Spleen (tissue), 11 donors: ENCODE measurements at regions not wholly inside any gene's neighbourhood (a gene's known extent, or its start where the extent isn't known, plus 50 kb on each side); places are given as distances from the start of the nearest gene placed in this dataset.
"Not testable (repeated sequence)": the region's sequence is repeated elsewhere in the genome, so short reads cannot be mapped to it uniquely, and the experiment has no call there.

Source experiments
- DNase-seq: peaks from one replicate; pipeline ENCODE4 v3.0.0-alpha.2; 2020
- H3K27ac ChIP-seq, 8 donors: fragments of 200-600 bp; sonication (generic) in 7 of 8; 1 replicate in 4 of 8; 2 replicates in 4 of 8; pipeline versions ENCODE4 v1.5.0 to v1.8.0; 2016 to 2021; ENCODE audit warnings: inconsistent platforms in 4 of 8, mild to moderate bottlenecking in 4 of 8, moderate library complexity in 1 of 8
- H3K27me3 ChIP-seq, 7 donors: fragments of 200-600 bp; sonication (generic) in 6 of 7; replicated peaks in 1 of 7; 1 replicate in 4 of 7; 2 replicates in 3 of 7; pipeline versions ENCODE4 v1.5.0 to v1.8.0; 2016 to 2021; ENCODE audit warnings: inconsistent platforms in 3 of 7, mild to moderate bottlenecking in 1 of 7
- H3K36me3 ChIP-seq, 6 donors: fragments of 200-600 bp; sonication (generic) in 5 of 6; 1 replicate in 4 of 6; 2 replicates in 2 of 6; pipeline versions ENCODE4 v1.5.0 to v1.8.0; 2016 to 2021; ENCODE audit warnings: inconsistent platforms in 2 of 6
- H3K4me1 ChIP-seq, 6 donors: fragments of 200-600 bp; sonication (generic) in 5 of 6; 1 replicate in 3 of 6; 2 replicates in 3 of 6; pipeline versions ENCODE4 v1.5.0 to v1.8.0; 2016 to 2021; ENCODE audit warnings: inconsistent platforms in 3 of 6
- H3K4me3 ChIP-seq, 8 donors: fragments of 200-600 bp; sonication (generic) in 7 of 8; 1 replicate in 4 of 8; 2 replicates in 4 of 8; pipeline versions ENCODE4 v1.5.0 to v1.8.0; 2016 to 2021; ENCODE audit warnings: inconsistent platforms in 4 of 8, mild to moderate bottlenecking in 4 of 8, moderate library complexity in 2 of 8
- H3K9me3 ChIP-seq, 8 donors: fragments of 200-600 bp; sonication (generic) in 7 of 8; 1 replicate in 4 of 8; 2 replicates in 4 of 8; pipeline versions ENCODE4 v1.5.0 to v1.8.0; 2016 to 2021; ENCODE audit warnings: inconsistent platforms in 4 of 8
- POLR2A ChIP-seq, 3 donors: fragments of 450-650 bp; IDR thresholded peaks; one replicate each; pipeline ENCODE4 v1.5.1; 2017; ENCODE audit warnings: antibody characterized with exemption in 3 of 3, mild to moderate bottlenecking in 1 of 3
- POLR2AphosphoS5 ChIP-seq, 3 donors: sonication (generic); formaldehyde crosslinking; IDR thresholded peaks; one replicate each; pipeline ENCODE4 v1.5.1; 2017; ENCODE audit warnings: antibody characterized with exemption in 3 of 3
- WGBS, 5 donors: extraction: QIAGEN DNeasy Blood & Tissue Kit in 3 of 5; methylation state at CpG; one replicate each; pipeline versions ENCODE4 v1.1.5 to v1.1.7; 2013 to 2018; 5-methylcytosine and 5-hydroxymethylcytosine counted together
- intact Hi-C: fragments of 100-400 bp; cut with DNase I; formaldehyde crosslinking; loops from one replicate; pipeline ENCODE4 v1.15.0; 2023; ENCODE audit warnings: low total_unique reads
- TF ChIP-seq, protein P1 (sequence below), 11 experiments: fragments of 200-600 bp in 7 of 11; fragments of 450-650 bp in 4 of 11; sonication (generic) in 4 of 11; IDR thresholded peaks in 8 of 11; conservative IDR thresholded peaks in 3 of 11; 1 replicate in 7 of 11; 2 replicates in 4 of 11; pipeline versions ENCODE4 v1.4.0 to v1.8.0; 2016 to 2021; ENCODE audit warnings: antibody characterized with exemption in 11 of 11, inconsistent platforms in 4 of 11, mild to moderate bottlenecking in 1 of 11
- donor health status: healthy with polysubstance abuse.
- donor health status: DM: no; HTN: no; CAD: no; lungs with moderate emphysema.
- donor health status: DM: no; HTN: no; CAD: no.
- donor health status: Bipolar disorder and iron deficiency.
- donor health status: healthy.
- donor health status: DM: no; HTN: no; CAD: no.
- donor health status: DM: yes; HTN: yes; CAD: no.

DNA sequence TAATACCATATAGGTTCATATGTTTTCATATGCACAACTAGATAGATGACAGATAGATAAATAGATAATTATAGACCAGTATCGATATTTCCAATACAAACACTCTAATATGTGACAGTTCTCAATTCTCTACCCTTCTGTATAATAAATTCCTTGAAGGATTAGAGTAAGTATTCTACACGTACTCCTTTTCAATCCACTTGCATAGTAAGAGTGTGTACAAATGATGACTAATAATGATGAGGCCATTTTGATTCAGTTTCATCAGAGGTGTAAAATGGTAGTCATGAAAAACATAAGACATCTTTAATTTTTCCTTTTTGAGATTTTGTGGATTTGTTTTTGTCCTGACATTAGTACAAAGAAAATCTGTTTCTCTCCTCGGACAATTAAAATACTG lies 188.3 kb upstream of the WSB1 start:
- no peak for DNase-seq
- Histone ChIP-seq H3K36me3 (no peaks in the 10 kb centered on the region), H3K27me3 (peaks cover 0 to 26% (median 0%) of the 10 kb centered on the region in 7 donors), H3K27ac (no peak overlapping the region), H3K4me1 (no peaks in the 10 kb centered on the region), H3K9me3 (no peaks in the 10 kb centered on the region), H3K4me3 (no peak overlapping the region)
- WGBS, 5 donors, result 69 to 78% (median 73%) methylated on average over 3 of the region's 3 CpGs
- intact Hi-C loops, result no loop called here
- TF ChIP-seq, protein P1, sequence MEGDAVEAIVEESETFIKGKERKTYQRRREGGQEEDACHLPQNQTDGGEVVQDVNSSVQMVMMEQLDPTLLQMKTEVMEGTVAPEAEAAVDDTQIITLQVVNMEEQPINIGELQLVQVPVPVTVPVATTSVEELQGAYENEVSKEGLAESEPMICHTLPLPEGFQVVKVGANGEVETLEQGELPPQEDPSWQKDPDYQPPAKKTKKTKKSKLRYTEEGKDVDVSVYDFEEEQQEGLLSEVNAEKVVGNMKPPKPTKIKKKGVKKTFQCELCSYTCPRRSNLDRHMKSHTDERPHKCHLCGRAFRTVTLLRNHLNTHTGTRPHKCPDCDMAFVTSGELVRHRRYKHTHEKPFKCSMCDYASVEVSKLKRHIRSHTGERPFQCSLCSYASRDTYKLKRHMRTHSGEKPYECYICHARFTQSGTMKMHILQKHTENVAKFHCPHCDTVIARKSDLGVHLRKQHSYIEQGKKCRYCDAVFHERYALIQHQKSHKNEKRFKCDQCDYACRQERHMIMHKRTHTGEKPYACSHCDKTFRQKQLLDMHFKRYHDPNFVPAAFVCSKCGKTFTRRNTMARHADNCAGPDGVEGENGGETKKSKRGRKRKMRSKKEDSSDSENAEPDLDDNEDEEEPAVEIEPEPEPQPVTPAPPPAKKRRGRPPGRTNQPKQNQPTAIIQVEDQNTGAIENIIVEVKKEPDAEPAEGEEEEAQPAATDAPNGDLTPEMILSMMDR (IDR thresholded peaks at IDR 0.05 in 8 of 11, conservative IDR thresholded peaks at IDR 0.05 in 3 of 11), result no peak
- no peak for TF ChIP-seq POLR2AphosphoS5 (IDR thresholded peaks at IDR 0.05)
- no peak for TF ChIP-seq POLR2A (IDR thresholded peaks at IDR 0.05)

DNA sequence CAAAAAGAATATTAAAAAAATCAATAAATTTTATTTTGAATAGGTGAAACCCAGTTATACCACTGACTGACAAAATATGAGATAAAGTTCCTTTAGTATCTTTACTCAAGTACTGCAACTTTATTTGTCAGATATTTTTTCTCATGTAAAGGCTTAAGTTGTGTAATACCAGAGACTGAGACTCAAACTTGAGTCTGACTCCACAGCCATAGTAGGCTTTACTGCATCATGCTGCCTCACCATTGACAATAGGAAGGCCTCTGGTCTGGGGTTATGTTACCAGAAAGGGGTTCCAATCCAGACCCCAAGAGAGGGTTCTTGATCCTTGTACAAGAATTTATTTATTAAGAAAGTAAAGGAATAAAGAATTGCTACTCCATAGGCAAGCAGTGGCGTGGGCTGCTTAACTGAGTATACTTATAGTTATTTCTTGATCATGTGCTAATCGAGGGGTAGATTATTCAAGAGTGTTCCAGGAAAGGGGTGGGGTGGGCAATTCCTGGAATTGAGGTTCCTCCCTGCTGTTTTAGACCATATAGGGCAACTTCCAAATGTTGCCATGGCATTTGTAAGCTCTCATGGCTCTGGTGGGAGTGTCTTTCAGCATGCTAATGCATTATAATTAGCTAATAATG lies 187.4 kb upstream of the WSB1 start:
- WGBS, 5 donors, result 45 to 59% (median 54%) methylated on average over 2 of the region's 2 CpGs
- Histone ChIP-seq H3K9me3 (no peaks in the 10 kb centered on the region), H3K27me3 (peaks cover 0 to 26% (median 0%) of the 10 kb centered on the region in 7 donors), H3K4me3 (no peak overlapping the region), H3K36me3 (no peaks in the 10 kb centered on the region), H3K27ac (no peak overlapping the region), H3K4me1 (no peaks in the 10 kb centered on the region)
- TF ChIP-seq, protein P1 (IDR thresholded peaks at IDR 0.05 in 8 of 11, conservative IDR thresholded peaks at IDR 0.05 in 3 of 11), result no peak
- no peak for TF ChIP-seq POLR2AphosphoS5 (IDR thresholded peaks at IDR 0.05)
- no peak for TF ChIP-seq POLR2A (IDR thresholded peaks at IDR 0.05)
- intact Hi-C loops, result no loop called here
- no peak for DNase-seq

DNA sequence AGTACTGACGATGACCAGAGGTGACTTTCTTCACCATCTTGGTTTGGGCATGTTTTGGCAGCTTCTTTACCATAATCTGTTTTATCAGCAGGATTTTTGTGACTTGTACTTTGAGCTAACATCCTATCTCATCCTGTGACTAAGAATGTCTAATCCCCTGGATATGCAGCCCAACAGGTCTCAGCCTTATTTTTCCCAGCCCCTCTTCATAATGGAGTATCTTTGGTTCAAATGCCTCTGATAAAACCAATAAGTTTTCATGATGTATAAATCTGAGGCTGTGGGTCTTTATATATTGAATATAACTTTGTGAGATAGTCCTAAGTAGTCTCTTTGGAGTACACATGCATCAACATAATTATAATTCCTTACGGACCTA lies 186.9 kb upstream of the WSB1 start:
- intact Hi-C loops, result no loop called here
- Histone ChIP-seq H3K4me3 (no peak overlapping the region), H3K4me1 (no peaks in the 10 kb centered on the region), H3K9me3 (no peaks in the 10 kb centered on the region), H3K27ac (no peak overlapping the region), H3K27me3 (peaks cover 0 to 26% (median 0%) of the 10 kb centered on the region in 7 donors), H3K36me3 (no peaks in the 10 kb centered on the region)
- WGBS, 5 donors, result 48 to 76% (median 68%) methylated on average over 2 of the region's 2 CpGs
- no peak for DNase-seq
- TF ChIP-seq, protein P1 (IDR thresholded peaks at IDR 0.05 in 8 of 11, conservative IDR thresholded peaks at IDR 0.05 in 3 of 11), result no peak
- TF ChIP-seq POLR2A (IDR thresholded peaks at IDR 0.05) (no peak), POLR2AphosphoS5 (IDR thresholded peaks at IDR 0.05) (no peak)

DNA sequence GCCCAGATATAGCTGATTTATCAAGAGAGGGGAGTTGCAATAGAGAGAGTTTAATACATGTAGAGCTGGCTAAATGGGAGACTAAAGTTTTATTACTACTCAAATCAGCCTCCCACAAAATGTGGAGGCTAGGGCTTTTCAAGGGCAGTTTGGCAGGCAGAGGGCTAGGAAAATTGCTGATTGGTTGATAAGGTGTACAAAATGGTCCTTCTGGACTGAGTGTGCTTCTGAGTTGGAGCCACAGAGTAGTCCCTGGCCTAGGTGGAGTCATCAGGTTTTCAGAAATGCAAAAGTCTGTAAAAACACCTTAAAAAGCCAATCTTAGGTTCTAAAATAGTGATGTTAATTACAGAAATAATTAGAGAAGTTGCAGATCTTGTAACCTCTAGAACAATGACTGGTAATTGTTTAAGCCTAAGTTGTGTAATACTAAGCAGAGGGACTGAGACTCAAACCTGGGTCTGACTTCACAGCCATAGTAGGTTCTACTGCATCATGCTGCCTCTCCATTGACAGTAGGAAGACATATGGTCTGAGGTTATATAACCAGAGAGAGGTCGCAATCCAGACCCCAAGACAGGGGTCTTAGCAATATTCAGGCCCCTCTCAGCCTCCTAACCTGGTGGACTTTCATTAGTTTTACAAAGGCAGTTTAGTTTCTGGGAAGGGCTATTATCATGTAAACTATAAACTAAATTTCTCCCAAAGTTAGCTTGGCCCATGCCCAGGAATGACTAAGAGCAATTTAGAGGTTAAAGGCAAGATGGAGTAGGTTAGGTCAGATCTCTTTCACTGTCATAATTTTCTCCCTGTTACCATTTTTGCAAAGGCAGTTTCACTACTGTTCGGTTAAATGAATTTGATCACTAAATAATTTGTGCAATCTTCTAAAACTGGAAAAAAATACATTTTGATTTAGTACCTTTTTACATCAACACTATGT lies 186.3 kb upstream of the WSB1 start:
- H3K27me3 ChIP-seq, result peaks cover 0 to 26% (median 0%) of the 10 kb centered on the region in 7 donors
- 58 to 72% (median 63%) methylated on average over 2 of the region's 2 CpGs for WGBS, 5 donors
- intact Hi-C loops, H3K4me1 ChIP-seq, H3K9me3 ChIP-seq, H3K36me3 ChIP-seq, DNase-seq, H3K27ac ChIP-seq, H3K4me3 ChIP-seq: not testable (repeated sequence)
